ENCODE measurements at regions not wholly inside any gene's neighbourhood (a gene's known extent, or its start where the extent isn't known, plus 50 kb on each side); places are given as distances from the start of the nearest gene placed in this dataset.

- H2BK12ac ChIP-seq (ENCODE audit: low read depth, low read length): no peak overlapping the region
- H3K79me1 ChIP-seq (ENCODE audit: low read depth, low read length): no peaks in the 10 kb centered on the region
- H4K20me1 ChIP-seq (replicated peaks in 1 of 2; ENCODE audit: control insufficient read depth in 1 of 2, insufficient read depth in 2 of 2, low read length in 2 of 2): no peaks in the 10 kb centered on the region
- WGBS, 2 experiments (ENCODE audit: extremely low coverage in 1 of 2, insufficient coverage in 1 of 2, insufficient read length in 1 of 2, insufficient replicate concordance in 2 of 2, low coverage in 1 of 2, low lambda C conversion rate in 2 of 2, missing lambda C conversion rate in 1 of 2): 92% methylated on average over 1 of the region's 1 CpG; no CpG with 5 or more reads in 1 of the 2 experiments
- no peaks in the 10 kb centered on the region for H3K4me1 ChIP-seq (replicated peaks in 1 of 4; ENCODE audit: control insufficient read depth in 3 of 4, insufficient read depth in 4 of 4, low read length in 3 of 4)
- ChIA-PET CTCF (ENCODE audit: partially characterized antibody) (no interaction called here), POLR2A (ENCODE audit: partially characterized antibody) (no interaction called here)
- H2BK15ac ChIP-seq (ENCODE audit: low read length): no peak overlapping the region
- H3K56ac ChIP-seq (replicated peaks; ENCODE audit: insufficient read length, low read depth, low read length): no peak overlapping the region
- no peaks in the 10 kb centered on the region; a peak in 1 of 8 replicates for H3K36me3 ChIP-seq (ENCODE audit: control insufficient read depth in 2 of 4, insufficient read depth in 4 of 4, low read length in 3 of 4)
- no peaks in the 10 kb centered on the region for H3K23me2 ChIP-seq (ENCODE audit: low read depth, low read length)
- H3K27me3 ChIP-seq (replicated peaks in 1 of 4; ENCODE audit: control insufficient read depth in 3 of 4, extremely low read depth in 1 of 4, insufficient read depth in 3 of 4, low read length in 3 of 4): no peaks in the 10 kb centered on the region
- H3K9ac ChIP-seq (replicated peaks in 1 of 4; ENCODE audit: extremely low read depth in 1 of 4, low read depth in 3 of 4, low read length in 3 of 4): no peak overlapping the region
- no peak overlapping the region for H2AK5ac ChIP-seq (ENCODE audit: low read depth, low read length)
- no peak overlapping the region for H2AFZ ChIP-seq (ENCODE audit: low read length)
- no peak overlapping the region for H3K18ac ChIP-seq (ENCODE audit: extremely low read depth, low read length)
- H4K5ac ChIP-seq (ENCODE audit: insufficient read length, low read depth, low read length): no peak overlapping the region
- H3K23ac ChIP-seq (ENCODE audit: insufficient read length): no peak overlapping the region
- H3K79me2 ChIP-seq (ENCODE audit: control insufficient read depth in 1 of 2, insufficient read depth in 2 of 2, low read length in 2 of 2): no peaks in the 10 kb centered on the region
- no peak overlapping the region for H2BK20ac ChIP-seq (ENCODE audit: low read length)
- H2BK120ac ChIP-seq (replicated peaks; ENCODE audit: low read depth, low read length): no peak overlapping the region
- no peak overlapping the region for H4K91ac ChIP-seq (replicated peaks; ENCODE audit: insufficient read length, low read length)
- no peak for DNase-seq (ENCODE audit: low read depth in 1 of 2, low spot score in 2 of 2)
- H2BK5ac ChIP-seq (ENCODE audit: low read depth, low read length): no peak overlapping the region
- no peak overlapping the region for H3K4me3 ChIP-seq (ENCODE audit: extremely low read depth in 1 of 4, insufficient read depth in 2 of 4, low read depth in 3 of 4, low read length in 4 of 4)
- no peak overlapping the region for H3K4ac ChIP-seq (replicated peaks; ENCODE audit: insufficient read length, low read depth, low read length)
- no peak overlapping the region for H4K8ac ChIP-seq (ENCODE audit: extremely low read depth, insufficient read depth, low read length)
- peaks cover 29 to 34% of the 10 kb centered on the region in 2 experiments for H3K9me3 ChIP-seq (ENCODE audit: insufficient read depth in 2 of 2, low read depth in 1 of 2, low read length in 1 of 2)
- no peak for FAIRE-seq
- no peak overlapping the region for H3K27ac ChIP-seq (ENCODE audit: low read depth, low read length)
- H3K4me2 ChIP-seq (ENCODE audit: insufficient read depth in 1 of 2, low read depth in 2 of 2, low read length in 2 of 2): no peak overlapping the region
- H3K14ac ChIP-seq (ENCODE audit: insufficient read length): no peak overlapping the region
- no peak for TF ChIP-seq CHD1 (IDR thresholded peaks at IDR 0.05; ENCODE audit: low read depth, low read length)
- no peak for TF ChIP-seq USF2 (IDR thresholded peaks at IDR 0.05; ENCODE audit: low read length)
- TF ChIP-seq SP2 (IDR thresholded peaks at IDR 0.05; ENCODE audit: low read length): no peak
- TF ChIP-seq KDM5A (IDR thresholded peaks at IDR 0.05; ENCODE audit: low read length): no peak
- no peak for TF ChIP-seq CREB1 (IDR thresholded peaks at IDR 0.05)
- no peak for TF ChIP-seq RXRA (IDR thresholded peaks at IDR 0.05; ENCODE audit: insufficient read depth, low read depth, low read length)
- TF ChIP-seq SAP30 (IDR thresholded peaks at IDR 0.05; ENCODE audit: insufficient read depth, insufficient replicate concordance, low read length): no peak
- TF ChIP-seq JUN (IDR thresholded peaks at IDR 0.05; ENCODE audit: low read depth, low read length): no peak
- TF ChIP-seq BACH1 (IDR thresholded peaks at IDR 0.05; ENCODE audit: low read length): no peak
- TF ChIP-seq ZNF274 (IDR thresholded peaks at IDR 0.05; ENCODE audit: borderline replicate concordance, extremely low read depth, low read length): no peak
- TF ChIP-seq CEBPB (IDR thresholded peaks at IDR 0.05; ENCODE audit: low read depth, low read length): no peak
- TF ChIP-seq CHD2 (IDR thresholded peaks at IDR 0.05; ENCODE audit: low read length): no peak
- TF ChIP-seq JUND (IDR thresholded peaks at IDR 0.05; ENCODE audit: low read length): no peak
- TF ChIP-seq MAX (IDR thresholded peaks at IDR 0.05): no peak
These were observed 235.0 kb upstream of the TRPC7 start for GRCh38 chr5:136600306-136600705.

All from H1 (cell line).